ENCODE measurements at regions not wholly inside any gene's neighbourhood (a gene's known extent, or its start where the extent isn't known, plus 50 kb on each side); places are given as distances from the start of the nearest gene placed in this dataset.

DNA sequence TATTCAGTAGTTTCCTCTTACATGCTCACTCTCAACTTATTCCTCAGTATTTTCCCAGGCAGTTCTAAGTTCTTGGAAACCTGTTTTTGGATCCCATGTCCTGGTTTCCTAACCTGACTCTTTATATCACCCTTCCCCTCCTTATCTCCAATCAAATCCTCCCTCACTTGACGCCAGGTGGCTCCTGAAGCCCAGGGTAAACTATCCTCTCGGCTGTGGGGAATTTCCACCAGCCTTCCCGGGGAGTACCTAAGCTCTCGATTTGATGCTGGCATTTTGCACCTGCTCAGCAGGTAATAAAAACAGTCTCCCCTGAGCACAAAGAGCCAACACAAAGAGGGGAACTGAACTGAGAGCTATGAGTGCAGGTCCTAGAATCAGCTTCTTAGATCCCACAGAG is 538.0 kb downstream of the SLC4A3 start:
- Histone ChIP-seq H4K20me1 (ENCODE audit: insufficient read depth, low read length) (no peaks in the 10 kb centered on the region), H3K79me2 (ENCODE audit: insufficient read depth, low read length) (no peaks in the 10 kb centered on the region), H3K27me3 (ENCODE audit: control insufficient read depth in 1 of 2, insufficient read depth in 2 of 2, low read length in 2 of 2) (no peaks in the 10 kb centered on the region), H3K4me1 (ENCODE audit: insufficient read depth, low read length) (no peaks in the 10 kb centered on the region), H3K9me3 (ENCODE audit: low read length) (no peaks in the 10 kb centered on the region), H3K4me2 (ENCODE audit: low read depth, low read length) (no peak overlapping the region), H3K27ac (ENCODE audit: extremely low read length, insufficient read depth, low read length) (no peak overlapping the region), H3K36me3 (replicated peaks in 1 of 2; ENCODE audit: control insufficient read depth in 1 of 2, insufficient read depth in 2 of 2, low read length in 2 of 2) (no peaks in the 10 kb centered on the region), H2AFZ (ENCODE audit: low read length) (no peak overlapping the region), H3K4me3 (replicated peaks in 1 of 3; ENCODE audit: insufficient read depth in 1 of 3, low read depth in 2 of 3, low read length in 3 of 3) (no peak overlapping the region), H3K9ac (ENCODE audit: insufficient read depth, low read depth, low read length) (no peak overlapping the region)
- no peak for FAIRE-seq
- TF ChIP-seq, protein P1, sequence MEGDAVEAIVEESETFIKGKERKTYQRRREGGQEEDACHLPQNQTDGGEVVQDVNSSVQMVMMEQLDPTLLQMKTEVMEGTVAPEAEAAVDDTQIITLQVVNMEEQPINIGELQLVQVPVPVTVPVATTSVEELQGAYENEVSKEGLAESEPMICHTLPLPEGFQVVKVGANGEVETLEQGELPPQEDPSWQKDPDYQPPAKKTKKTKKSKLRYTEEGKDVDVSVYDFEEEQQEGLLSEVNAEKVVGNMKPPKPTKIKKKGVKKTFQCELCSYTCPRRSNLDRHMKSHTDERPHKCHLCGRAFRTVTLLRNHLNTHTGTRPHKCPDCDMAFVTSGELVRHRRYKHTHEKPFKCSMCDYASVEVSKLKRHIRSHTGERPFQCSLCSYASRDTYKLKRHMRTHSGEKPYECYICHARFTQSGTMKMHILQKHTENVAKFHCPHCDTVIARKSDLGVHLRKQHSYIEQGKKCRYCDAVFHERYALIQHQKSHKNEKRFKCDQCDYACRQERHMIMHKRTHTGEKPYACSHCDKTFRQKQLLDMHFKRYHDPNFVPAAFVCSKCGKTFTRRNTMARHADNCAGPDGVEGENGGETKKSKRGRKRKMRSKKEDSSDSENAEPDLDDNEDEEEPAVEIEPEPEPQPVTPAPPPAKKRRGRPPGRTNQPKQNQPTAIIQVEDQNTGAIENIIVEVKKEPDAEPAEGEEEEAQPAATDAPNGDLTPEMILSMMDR (CRISPR knock-in tag; IDR thresholded peaks at IDR 0.05), result peak; percentile 36
- TF ChIP-seq ZBTB42 (CRISPR knock-in tag; IDR thresholded peaks at IDR 0.05) (no peak), ZNF251 (CRISPR knock-in tag; IDR thresholded peaks at IDR 0.05) (no peak), STAG1 (CRISPR knock-in tag; IDR thresholded peaks at IDR 0.05) (peak; percentile 48; the same call in 1 of the 2 replicates)
- TF ChIP-seq, protein P2, sequence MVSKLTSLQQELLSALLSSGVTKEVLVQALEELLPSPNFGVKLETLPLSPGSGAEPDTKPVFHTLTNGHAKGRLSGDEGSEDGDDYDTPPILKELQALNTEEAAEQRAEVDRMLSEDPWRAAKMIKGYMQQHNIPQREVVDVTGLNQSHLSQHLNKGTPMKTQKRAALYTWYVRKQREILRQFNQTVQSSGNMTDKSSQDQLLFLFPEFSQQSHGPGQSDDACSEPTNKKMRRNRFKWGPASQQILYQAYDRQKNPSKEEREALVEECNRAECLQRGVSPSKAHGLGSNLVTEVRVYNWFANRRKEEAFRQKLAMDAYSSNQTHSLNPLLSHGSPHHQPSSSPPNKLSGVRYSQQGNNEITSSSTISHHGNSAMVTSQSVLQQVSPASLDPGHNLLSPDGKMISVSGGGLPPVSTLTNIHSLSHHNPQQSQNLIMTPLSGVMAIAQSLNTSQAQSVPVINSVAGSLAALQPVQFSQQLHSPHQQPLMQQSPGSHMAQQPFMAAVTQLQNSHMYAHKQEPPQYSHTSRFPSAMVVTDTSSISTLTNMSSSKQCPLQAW (CRISPR knock-in tag; IDR thresholded peaks at IDR 0.05), result no peak
- no peak for DNase-seq (ENCODE audit: low spot score)
- intact Hi-C loops (cut with micrococcal nuclease; ENCODE audit: unreplicated experiment), result no loop called here
- WGBS (ENCODE audit: low lambda C conversion rate), result 0% methylated on average over 4 of the region's 4 CpGs
- in situ Hi-C loops (cut with HindIII; ENCODE audit: extremely low pct_ligation_motif_present, low pct_unique_long_range_greater_than_20kb), result loop anchor here (25.0 kb wide), 1 partner anchor 1397 kb away; the partner anchor contains the start of gene EPHA4
- ATAC-seq, result peak; percentile 38; the same call in 1 of the 3 replicates
- no TSS peak for BruUV-seq (replicated peaks)
- ChIA-PET POLR2A (no interaction called here), CTCF (ENCODE audit: low intra/inter-chr PET ratio, low total read pairs) (no interaction called here)

DNA sequence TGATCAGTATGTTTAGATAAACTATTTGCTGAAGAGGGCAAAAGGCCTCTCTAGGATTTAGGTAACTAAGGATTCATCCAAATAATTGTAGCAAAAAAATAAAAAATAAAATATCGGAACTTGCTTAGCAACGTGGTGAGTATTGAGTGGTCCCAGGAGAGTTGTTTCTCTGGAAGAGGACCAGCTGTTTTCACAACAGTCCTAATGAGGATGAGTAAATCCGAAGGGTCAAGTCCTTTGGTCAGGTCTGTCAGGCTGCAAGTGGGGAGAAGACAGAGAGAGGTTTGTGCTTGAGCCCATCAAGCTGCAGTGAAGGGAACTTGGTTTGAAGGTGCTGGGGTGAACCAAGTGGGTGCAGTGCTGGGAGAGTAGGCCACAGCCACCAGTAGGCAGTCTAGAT is 539.2 kb downstream of the SLC4A3 start:
- H3K4me3 ChIP-seq (replicated peaks in 1 of 3; ENCODE audit: insufficient read depth in 1 of 3, low read depth in 2 of 3, low read length in 3 of 3), result no peak overlapping the region
- H3K79me2 ChIP-seq (ENCODE audit: insufficient read depth, low read length), result no peaks in the 10 kb centered on the region
- no peaks in the 10 kb centered on the region for H3K4me1 ChIP-seq (ENCODE audit: insufficient read depth, low read length)
- H3K4me2 ChIP-seq (ENCODE audit: low read depth, low read length), result no peak overlapping the region
- TF ChIP-seq NCOA1 (CRISPR knock-in tag; IDR thresholded peaks at IDR 0.05), result no peak
- no peak for FAIRE-seq
- CTCF ChIA-PET (ENCODE audit: low intra/inter-chr PET ratio, low total read pairs), result no interaction called here
- H4K20me1 ChIP-seq (ENCODE audit: insufficient read depth, low read length), result no peaks in the 10 kb centered on the region
- POLR2A ChIA-PET, result no interaction called here
- no peak overlapping the region for H2AFZ ChIP-seq (ENCODE audit: low read length)
- BruUV-seq (replicated peaks), result no TSS peak
- in situ Hi-C loops (cut with HindIII; ENCODE audit: extremely low pct_ligation_motif_present, low pct_unique_long_range_greater_than_20kb) (loop anchor here (25.0 kb wide), 1 partner anchor 1396 kb away; the partner anchor contains the start of gene EPHA4), intact Hi-C loops (cut with micrococcal nuclease; ENCODE audit: unreplicated experiment) (no loop called here)
- WGBS (ENCODE audit: low lambda C conversion rate), result 25% methylated on average over 3 of the region's 3 CpGs
- H3K9ac ChIP-seq (ENCODE audit: insufficient read depth, low read depth, low read length), result no peak overlapping the region
- no peaks in the 10 kb centered on the region for H3K36me3 ChIP-seq (replicated peaks in 1 of 2; ENCODE audit: control insufficient read depth in 1 of 2, insufficient read depth in 2 of 2, low read length in 2 of 2)
- no peak for ATAC-seq
- H3K27ac ChIP-seq (ENCODE audit: extremely low read length, insufficient read depth, low read length), result no peak overlapping the region
- H3K9me3 ChIP-seq (ENCODE audit: low read length), result no peaks in the 10 kb centered on the region
- H3K27me3 ChIP-seq (ENCODE audit: control insufficient read depth in 1 of 2, insufficient read depth in 2 of 2, low read length in 2 of 2), result no peaks in the 10 kb centered on the region
- no peak for DNase-seq (ENCODE audit: low spot score)
